ENCODE measurements at regions not wholly inside any gene's neighbourhood (a gene's known extent, or its start where the extent isn't known, plus 50 kb on each side); places are given as distances from the start of the nearest gene placed in this dataset.

DNA sequence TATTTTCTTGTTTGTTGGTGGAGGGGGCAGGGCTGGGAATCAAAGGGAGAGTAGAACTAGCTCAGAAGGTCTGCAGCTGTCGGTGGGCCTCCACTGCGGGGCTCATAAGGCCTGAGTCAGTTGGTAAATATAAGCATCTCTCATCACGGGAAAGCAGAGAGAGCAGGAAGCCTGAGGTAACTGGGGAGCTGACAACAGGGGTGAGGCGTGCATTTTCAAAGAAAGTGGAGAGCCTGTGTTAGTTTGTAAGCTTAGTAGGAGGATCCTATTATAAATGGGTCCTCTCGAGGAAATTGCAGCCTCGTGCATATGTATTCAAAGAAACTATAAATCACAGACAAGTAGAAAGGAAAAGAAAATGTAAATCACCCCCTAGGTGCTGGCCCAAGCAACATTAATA is 221.0 kb upstream of the CDH13 start:
- CTCF ChIA-PET = no interaction called here
- Mint-ChIP-seq H3K27ac (no peak overlapping the region), H3K4me1 (no peaks in the 10 kb centered on the region), H3K4me3 (no peak overlapping the region), H3K36me3 (no peaks in the 10 kb centered on the region), H3K27me3 (no peaks in the 10 kb centered on the region), H3K9me3 (no peaks in the 10 kb centered on the region)
- DNase-seq = no peak

- Mint-ChIP-seq H3K9me3 (no peaks in the 10 kb centered on the region), H3K27ac (no peak overlapping the region), H3K4me3 (no peak overlapping the region), H3K27me3 (no peaks in the 10 kb centered on the region), H3K4me1 (no peaks in the 10 kb centered on the region), H3K36me3 (no peaks in the 10 kb centered on the region)
- DNase-seq = no peak
- CTCF ChIA-PET = no interaction called here
These were observed 222.0 kb upstream of the CDH13 start for GRCh38 chr16:82404586-82405315.

- no peak for DNase-seq
- H3K9me3 Mint-ChIP-seq = no peaks in the 10 kb centered on the region
- no peak overlapping the region for H3K27ac Mint-ChIP-seq
- no peaks in the 10 kb centered on the region for H3K27me3 Mint-ChIP-seq
- no peaks in the 10 kb centered on the region for H3K4me1 Mint-ChIP-seq
- H3K4me3 Mint-ChIP-seq = no peak overlapping the region
- no peaks in the 10 kb centered on the region for H3K36me3 Mint-ChIP-seq
- CTCF ChIA-PET = interaction anchor here (1.0 kb wide), 1 partner anchor 54 kb away, joined by 5 read pairs; no protein-coding TSS in a partner anchor
These were observed 224.0 kb upstream of the CDH13 start for GRCh38 chr16:82402665-82403218.

DNA sequence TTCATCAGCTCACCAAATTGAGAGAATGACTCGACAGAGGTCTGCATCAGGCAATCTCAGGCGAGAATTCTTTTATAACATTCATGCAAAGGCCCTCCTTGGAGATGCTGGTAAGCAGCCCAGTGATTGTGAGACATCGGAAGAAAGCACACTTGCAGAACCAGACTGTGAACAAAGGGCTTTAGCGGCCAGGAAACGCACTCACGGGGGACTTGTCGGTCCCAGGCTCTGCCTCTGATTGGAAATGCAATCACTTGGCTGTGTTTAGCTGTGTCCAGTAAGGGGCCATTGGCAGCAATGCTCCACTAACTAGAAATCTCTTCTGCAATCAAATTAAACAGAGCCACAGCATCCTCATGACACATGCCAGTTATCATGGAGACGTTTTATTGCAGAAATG is 226.7 kb upstream of the CDH13 start:
- no peaks in the 10 kb centered on the region for H3K27me3 Mint-ChIP-seq
- CTCF ChIA-PET = no interaction called here
- H3K4me1 Mint-ChIP-seq = no peaks in the 10 kb centered on the region
- no peaks in the 10 kb centered on the region for H3K36me3 Mint-ChIP-seq
- no peak overlapping the region for H3K27ac Mint-ChIP-seq
- DNase-seq = no peak
- no peak overlapping the region for H3K4me3 Mint-ChIP-seq
- no peaks in the 10 kb centered on the region for H3K9me3 Mint-ChIP-seq

DNA sequence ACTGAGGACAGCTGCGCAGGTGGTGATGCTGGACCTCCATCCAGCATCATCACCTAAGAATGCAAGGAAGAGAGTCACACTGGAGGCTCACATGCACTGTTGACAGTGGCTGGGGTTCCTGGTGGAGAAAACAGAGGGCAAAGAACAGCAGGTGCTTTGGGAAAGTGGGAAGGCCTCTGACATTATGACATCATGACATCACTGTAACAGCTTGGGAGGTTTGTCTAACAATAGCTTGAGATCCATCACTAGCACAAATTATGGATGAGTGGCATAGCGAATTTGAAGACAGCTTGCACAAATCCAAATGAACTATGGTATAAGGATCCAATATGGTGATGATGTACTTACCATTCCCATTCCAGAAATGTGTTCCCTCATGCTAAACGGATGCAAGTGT is 226.5 kb upstream of the MPHOSPH6 start:
- no peaks in the 10 kb centered on the region for H3K9me3 Mint-ChIP-seq
- no peak overlapping the region for H3K27ac Mint-ChIP-seq
- CTCF ChIA-PET = interaction anchor here (1.1 kb wide), 1 partner anchor 24 kb away, joined by 3 read pairs; no protein-coding TSS in a partner anchor
- no peaks in the 10 kb centered on the region for H3K27me3 Mint-ChIP-seq
- no peak for DNase-seq
- no peak overlapping the region for H3K4me3 Mint-ChIP-seq
- no peaks in the 10 kb centered on the region for H3K4me1 Mint-ChIP-seq
- H3K36me3 Mint-ChIP-seq = no peaks in the 10 kb centered on the region

- CTCF ChIA-PET = interaction anchor here (1.1 kb wide), 1 partner anchor 22 kb away, joined by 3 read pairs; no protein-coding TSS in a partner anchor
These were observed 225.2 kb upstream of the MPHOSPH6 start for GRCh38 chr16:82395212-82395611.

DNA sequence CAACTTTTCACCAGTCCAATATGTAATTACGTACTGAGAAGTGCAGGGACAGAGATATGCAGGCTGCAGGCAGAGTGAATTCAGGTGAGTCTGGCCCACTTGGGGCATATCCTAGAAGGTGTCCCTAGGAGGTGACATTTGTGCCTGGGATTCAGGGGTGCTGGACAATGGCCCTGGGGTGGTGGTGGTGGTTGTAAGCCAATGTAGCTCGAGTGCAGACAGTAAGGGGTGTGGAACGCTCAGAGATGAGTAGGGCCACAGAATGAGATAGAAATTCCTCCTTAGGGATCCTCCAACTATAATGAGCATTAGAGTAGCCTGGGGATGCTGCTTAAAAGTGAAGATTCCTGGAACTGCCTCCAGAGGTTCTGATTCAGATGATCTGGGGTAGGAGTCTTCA is 221.7 kb upstream of the MPHOSPH6 start:
- no peaks in the 10 kb centered on the region for H3K4me1 Mint-ChIP-seq
- CTCF ChIA-PET = no interaction called here
- H3K27me3 Mint-ChIP-seq = no peaks in the 10 kb centered on the region

More at GRCh38 chr16:82395212-82395611, 225.2 kb upstream of the MPHOSPH6 start:
- Mint-ChIP-seq H3K4me1 (no peaks in the 10 kb centered on the region), H3K9me3 (no peaks in the 10 kb centered on the region), H3K27me3 (no peaks in the 10 kb centered on the region), H3K4me3 (no peak overlapping the region), H3K36me3 (no peaks in the 10 kb centered on the region), H3K27ac (no peak overlapping the region)
- DNase-seq = no peak

GRCh38 chr16:82389956-82390650 is 220.1 kb upstream of the MPHOSPH6 start:
- no peaks in the 10 kb centered on the region for H3K27me3 Mint-ChIP-seq
- no peak overlapping the region for H3K27ac Mint-ChIP-seq
- DNase-seq = no peak
- H3K4me3 Mint-ChIP-seq = no peak overlapping the region
- H3K4me1 Mint-ChIP-seq = no peaks in the 10 kb centered on the region
- CTCF ChIA-PET = no interaction called here
- H3K36me3 Mint-ChIP-seq = no peaks in the 10 kb centered on the region
- no peaks in the 10 kb centered on the region for H3K9me3 Mint-ChIP-seq

More for the DNA sequence above, 221.7 kb upstream of the MPHOSPH6 start:
- no peak overlapping the region for H3K4me3 Mint-ChIP-seq
- no peak for DNase-seq
- no peaks in the 10 kb centered on the region for H3K36me3 Mint-ChIP-seq
- H3K27ac Mint-ChIP-seq = no peak overlapping the region
- H3K9me3 Mint-ChIP-seq = no peaks in the 10 kb centered on the region

DNA sequence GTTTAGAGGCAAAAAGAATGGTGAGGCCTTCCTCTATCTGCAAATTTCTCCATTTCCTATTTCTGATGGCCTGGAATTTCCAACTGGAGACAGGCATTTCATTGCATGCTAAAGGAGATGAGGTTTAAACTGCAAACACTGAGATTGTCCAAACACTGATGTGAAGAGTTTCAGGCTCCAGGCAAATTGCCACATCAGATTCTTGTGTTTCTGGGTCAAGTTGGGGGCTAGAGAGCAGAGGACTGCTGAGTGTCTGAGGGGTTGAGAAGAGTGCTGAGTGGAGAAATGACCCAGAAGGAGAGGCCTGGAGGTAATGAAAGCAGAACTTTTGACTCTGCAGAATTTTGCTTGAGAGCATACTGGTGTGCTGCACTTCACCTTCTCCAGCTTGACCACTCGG is 216.7 kb upstream of the MPHOSPH6 start:
- CTCF ChIA-PET = interaction anchor here (0.7 kb wide), 1 partner anchor 489 kb away, joined by 3 read pairs; no protein-coding TSS in a partner anchor
- H3K4me1 Mint-ChIP-seq = no peaks in the 10 kb centered on the region
- H3K27ac Mint-ChIP-seq = no peak overlapping the region
- no peaks in the 10 kb centered on the region for H3K36me3 Mint-ChIP-seq
- H3K27me3 Mint-ChIP-seq = no peaks in the 10 kb centered on the region
- no peak for DNase-seq
- no peaks in the 10 kb centered on the region for H3K9me3 Mint-ChIP-seq
- no peak overlapping the region for H3K4me3 Mint-ChIP-seq

DNA sequence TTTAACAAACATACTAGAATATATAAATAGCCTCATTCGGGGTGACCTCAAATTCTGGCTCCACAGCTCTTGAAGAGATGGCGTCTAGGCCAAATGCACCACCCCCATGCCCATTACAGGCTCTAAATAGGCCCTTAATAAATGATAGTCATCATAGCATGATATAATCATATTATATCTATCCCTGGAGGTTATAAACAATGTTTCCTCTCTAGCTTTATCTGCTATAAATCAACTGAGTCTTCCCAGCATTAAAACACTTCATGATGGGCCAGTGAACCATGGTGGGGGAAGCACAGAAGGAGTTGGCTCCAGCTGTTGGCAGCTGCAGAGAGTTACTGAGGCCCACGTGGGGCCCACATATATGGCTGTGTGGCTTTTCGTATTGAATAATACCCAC is 214.9 kb upstream of the MPHOSPH6 start:
- H3K4me3 Mint-ChIP-seq = no peak overlapping the region
- H3K27ac Mint-ChIP-seq = no peak overlapping the region
- CTCF ChIA-PET = no interaction called here
- H3K9me3 Mint-ChIP-seq = no peaks in the 10 kb centered on the region
- H3K36me3 Mint-ChIP-seq = no peaks in the 10 kb centered on the region
- no peaks in the 10 kb centered on the region for H3K4me1 Mint-ChIP-seq
- no peaks in the 10 kb centered on the region for H3K27me3 Mint-ChIP-seq
- no peak for DNase-seq

DNA sequence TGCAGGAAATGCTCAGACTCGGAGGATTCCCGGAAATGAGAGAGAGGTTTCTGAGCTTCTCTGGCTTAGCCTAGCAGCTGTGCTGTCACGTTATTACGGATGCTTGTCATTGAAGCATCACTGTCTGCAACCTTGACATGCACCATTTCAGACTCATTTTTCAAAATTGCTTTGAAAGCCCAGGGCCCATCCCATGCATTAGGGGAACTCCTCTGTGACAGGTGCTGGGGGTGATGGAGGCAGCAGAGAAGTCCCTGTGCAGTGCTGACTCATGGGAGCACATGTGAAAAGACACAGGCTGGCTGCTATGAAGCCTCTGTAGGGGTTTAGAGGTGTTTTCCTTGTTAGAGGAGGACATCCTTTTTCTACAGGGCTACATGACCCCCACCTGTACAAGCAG is 214.0 kb upstream of the MPHOSPH6 start:
- H3K4me3 Mint-ChIP-seq = no peak overlapping the region
- no peaks in the 10 kb centered on the region for H3K27me3 Mint-ChIP-seq
- H3K36me3 Mint-ChIP-seq = no peaks in the 10 kb centered on the region
- CTCF ChIA-PET = no interaction called here
- no peak overlapping the region for H3K27ac Mint-ChIP-seq
- no peaks in the 10 kb centered on the region for H3K4me1 Mint-ChIP-seq
- no peaks in the 10 kb centered on the region for H3K9me3 Mint-ChIP-seq
- no peak for DNase-seq

- Mint-ChIP-seq H3K9me3 (no peaks in the 10 kb centered on the region), H3K4me1 (no peaks in the 10 kb centered on the region), H3K4me3 (no peak overlapping the region), H3K27ac (no peak overlapping the region), H3K27me3 (no peaks in the 10 kb centered on the region), H3K36me3 (no peaks in the 10 kb centered on the region)
- no peak for DNase-seq
- CTCF ChIA-PET = no interaction called here
These were observed 212.5 kb upstream of the MPHOSPH6 start for GRCh38 chr16:82382521-82382920.

- H3K4me1 Mint-ChIP-seq = no peaks in the 10 kb centered on the region
- CTCF ChIA-PET = no interaction called here
- H3K27me3 Mint-ChIP-seq = no peaks in the 10 kb centered on the region
- no peaks in the 10 kb centered on the region for H3K9me3 Mint-ChIP-seq
- H3K4me3 Mint-ChIP-seq = no peak overlapping the region
- no peak for DNase-seq
- H3K27ac Mint-ChIP-seq = no peak overlapping the region
- H3K36me3 Mint-ChIP-seq = no peaks in the 10 kb centered on the region
These were observed 209.5 kb upstream of the MPHOSPH6 start for GRCh38 chr16:82379551-82379950.

- no peak for DNase-seq
- Mint-ChIP-seq H3K27me3 (no peaks in the 10 kb centered on the region), H3K4me3 (no peak overlapping the region), H3K27ac (no peak overlapping the region), H3K9me3 (no peaks in the 10 kb centered on the region), H3K4me1 (no peaks in the 10 kb centered on the region), H3K36me3 (no peaks in the 10 kb centered on the region)
- CTCF ChIA-PET = no interaction called here
These were observed 204.0 kb upstream of the MPHOSPH6 start for GRCh38 chr16:82373976-82374375.

GRCh38 chr16:82370282-82370681 is 200.3 kb upstream of the MPHOSPH6 start:
- CTCF ChIA-PET = no interaction called here
- H3K27me3 Mint-ChIP-seq = no peaks in the 10 kb centered on the region

More at GRCh38 chr16:82370282-82370681, 200.3 kb upstream of the MPHOSPH6 start:
- Mint-ChIP-seq H3K4me1 (no peaks in the 10 kb centered on the region), H3K9me3 (no peaks in the 10 kb centered on the region), H3K4me3 (no peak overlapping the region), H3K27ac (no peak overlapping the region), H3K36me3 (no peaks in the 10 kb centered on the region)
- DNase-seq = no peak
